ENCODE measurements at regions not wholly inside any gene's neighbourhood (a gene's known extent, or its start where the extent isn't known, plus 50 kb on each side); places are given as distances from the start of the nearest gene placed in this dataset.

DNA sequence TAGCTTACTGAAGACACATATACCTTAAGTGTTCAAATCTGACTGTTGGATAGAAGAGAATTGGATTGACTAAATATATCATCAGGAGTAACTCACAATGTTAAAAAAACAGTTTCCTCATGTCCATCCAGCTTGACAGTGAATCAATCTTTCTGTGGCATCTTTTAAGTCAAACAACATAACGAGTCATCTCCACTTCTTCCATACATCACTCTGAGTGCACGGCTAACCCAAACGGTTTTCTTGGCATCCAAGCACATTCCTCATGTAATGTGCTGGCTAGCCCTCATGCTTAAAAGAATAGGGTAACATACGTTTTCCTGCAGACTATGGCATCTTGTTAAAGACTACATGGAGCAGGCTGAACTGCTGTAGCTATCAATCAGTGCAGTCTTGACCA, 291.5 kb upstream of the TRPC7 start:
- TF ChIP-seq FOXA1 (IDR thresholded peaks at IDR 0.05): no peak
- TF ChIP-seq ELF4 (IDR thresholded peaks at IDR 0.05): no peak
- TF ChIP-seq TARDBP (IDR thresholded peaks at IDR 0.05): no peak
